Cardiac muscle cell (in vitro differentiated cells and primary cell): ENCODE measurements at regions not wholly inside any gene's neighbourhood (a gene's known extent, or its start where the extent isn't known, plus 50 kb on each side); places are given as distances from the start of the nearest gene placed in this dataset.

Experiments
- DNase-seq, 2 donors: peaks; one replicate each; pipeline versions ENCODE4 v3.0.0 to v3.0.0-alpha.2; 2010 to 2017; ENCODE audit warnings: low read depth in 1 of 2, low spot score in 1 of 2
- H3K27ac ChIP-seq: fragments of 200-600 bp; sonication (generic); 2 replicates; pipeline ENCODE4 v1.5.1; 2016
- H3K27me3 ChIP-seq: fragments of 200-600 bp; sonication (generic); 2 replicates; pipeline ENCODE4 v1.6.0; 2016; ENCODE audit warnings: control low read depth
- H3K36me3 ChIP-seq: fragments of 200-600 bp; sonication (generic); 2 replicates; pipeline ENCODE4 v1.5.1; 2016; ENCODE audit warnings: control low read depth
- H3K4me1 ChIP-seq: fragments of 200-600 bp; sonication (generic); 2 replicates; pipeline ENCODE4 v1.8.1; 2017; ENCODE audit warnings: low read depth, mild to moderate bottlenecking, mixed run types
- H3K4me3 ChIP-seq: fragments of 200-600 bp; sonication (generic); 2 replicates; pipeline ENCODE4 v1.5.1; 2016; ENCODE audit warnings: mild to moderate bottlenecking
- H3K9me3 ChIP-seq: fragments of 200-600 bp; sonication (generic); 2 replicates; pipeline ENCODE4 v1.5.1; 2017; ENCODE audit warnings: low read depth, mild to moderate bottlenecking, control low read depth
- CTCF ChIP-seq: IDR thresholded peaks from 2 replicates; pipeline ENCODE4 v1.5.1; 2012; ENCODE audit warnings: low read depth, mild to moderate bottlenecking, low read length

- H3K4me3 ChIP-seq, result no peak overlapping the region
- H3K9me3 ChIP-seq, result no peaks in the 10 kb centered on the region
- H3K4me1 ChIP-seq, result no peaks in the 10 kb centered on the region
- H3K27ac ChIP-seq, result no peak overlapping the region
- H3K36me3 ChIP-seq, result no peaks in the 10 kb centered on the region
- no peaks in the 10 kb centered on the region for H3K27me3 ChIP-seq
- no peak for TF ChIP-seq CTCF
- no peak for DNase-seq
Observed at GRCh38 chr12:124168016-124168786, 126.7 kb upstream of the RFLNA start.

- no peak overlapping the region for H3K27ac ChIP-seq
- H3K4me3 ChIP-seq, result no peak overlapping the region
- H3K36me3 ChIP-seq, result no peaks in the 10 kb centered on the region
- no peaks in the 10 kb centered on the region for H3K27me3 ChIP-seq
- no peaks in the 10 kb centered on the region for H3K4me1 ChIP-seq
- no peaks in the 10 kb centered on the region for H3K9me3 ChIP-seq
- TF ChIP-seq CTCF, result no peak
- DNase-seq, result no peak
Observed at GRCh38 chr12:124169577-124170284, 125.2 kb upstream of the RFLNA start.

- no peak overlapping the region for H3K27ac ChIP-seq
- H3K27me3 ChIP-seq, result no peaks in the 10 kb centered on the region
- DNase-seq, result no peak
- H3K4me3 ChIP-seq, result no peak overlapping the region
- no peaks in the 10 kb centered on the region for H3K9me3 ChIP-seq
- TF ChIP-seq CTCF, result no peak
- H3K36me3 ChIP-seq, result no peaks in the 10 kb centered on the region
- H3K4me1 ChIP-seq, result no peaks in the 10 kb centered on the region
Observed at GRCh38 chr12:124170760-124171159, 124.1 kb upstream of the RFLNA start.

GRCh38 chr12:124171231-124171979 lies 123.5 kb upstream of the RFLNA start:
- Histone ChIP-seq H3K36me3 (no peaks in the 10 kb centered on the region), H3K9me3 (no peaks in the 10 kb centered on the region), H3K27ac (no peak overlapping the region), H3K4me3 (no peak overlapping the region), H3K4me1 (no peaks in the 10 kb centered on the region), H3K27me3 (no peaks in the 10 kb centered on the region)
- TF ChIP-seq CTCF, result no peak
- no peak for DNase-seq

- H3K4me1 ChIP-seq, result no peaks in the 10 kb centered on the region
- no peak for DNase-seq
- H3K36me3 ChIP-seq, result no peaks in the 10 kb centered on the region
- no peaks in the 10 kb centered on the region for H3K27me3 ChIP-seq
- H3K4me3 ChIP-seq, result no peak overlapping the region
- H3K27ac ChIP-seq, result no peak overlapping the region
- TF ChIP-seq CTCF, result no peak
- no peaks in the 10 kb centered on the region for H3K9me3 ChIP-seq
Observed at GRCh38 chr12:124172636-124173035, 122.3 kb upstream of the RFLNA start.
